CD4-positive, alpha-beta memory T cell (primary cell): ENCODE measurements at regions not wholly inside any gene's neighbourhood (a gene's known extent, or its start where the extent isn't known, plus 50 kb on each side); places are given as distances from the start of the nearest gene placed in this dataset.

Experiments used
- CTCF ChIA-PET: fragments of 350-600 bp; sonication (Branson Sonifier 250); formaldehyde crosslinking; loops from one replicate; lab custom pipeline; 2021; ENCODE audit warnings: inconsistent platforms; ENCODE audit not compliant: partially characterized antibody; lab: Charles Lee
- POLR2A ChIA-PET: fragments of 350-600 bp; sonication (Branson Sonifier 250); formaldehyde crosslinking; loops from one replicate; lab custom pipeline; 2021; ENCODE audit not compliant: partially characterized antibody; lab: Charles Lee
- DNase-seq, 5 donors: peaks; one replicate each; pipeline versions ENCODE4 v3.0.0 to v3.0.0-alpha.2; 2020 to 2022; ENCODE audit warnings: mixed read lengths in 1 of 5
- H3K27ac ChIP-seq: one replicate; pipeline ENCODE4 v1.7.0; 2013; ENCODE audit warnings: low read depth, low read length
- H3K27me3 ChIP-seq: 2 replicates; pipeline ENCODE4 v1.7.0; 2013; ENCODE audit warnings: mild to moderate bottlenecking, low read length, moderate library complexity; ENCODE audit not compliant: insufficient read depth
- H3K36me3 ChIP-seq: 2 replicates; pipeline ENCODE4 v1.7.0; 2013; ENCODE audit warnings: mild to moderate bottlenecking, low read length, moderate library complexity; ENCODE audit not compliant: insufficient read depth
- H3K4me1 ChIP-seq: 2 replicates; pipeline ENCODE4 v1.7.0; 2013; ENCODE audit warnings: mild to moderate bottlenecking, low read length, moderate library complexity; ENCODE audit not compliant: insufficient read depth
- H3K4me3 ChIP-seq, 2 donors: one replicate each; pipeline ENCODE4 v1.7.0; 2013; ENCODE audit warnings: low read length in 2 of 2, mild to moderate bottlenecking in 1 of 2
- H3K9me3 ChIP-seq, 2 donors: one replicate each; pipeline ENCODE4 v1.7.0; 2013; ENCODE audit warnings: low read length in 2 of 2, control low read depth in 1 of 2; ENCODE audit not compliant: control insufficient read depth in 1 of 2
- H3K27ac Mint-ChIP-seq, 7 donors: one replicate each; pipeline ENCODE4 v1.8.0; 2020 to 2021; ENCODE audit warnings: mixed read lengths in 7 of 7, mild to moderate bottlenecking in 6 of 7, inconsistent platforms in 3 of 7, moderate library complexity in 3 of 7
- H3K27me3 Mint-ChIP-seq, 2 donors: one replicate each; pipeline ENCODE4 v1.8.0; 2020 to 2021; ENCODE audit warnings: mixed read lengths in 2 of 2
- H3K36me3 Mint-ChIP-seq, 2 donors: one replicate each; pipeline ENCODE4 v1.8.0; 2020 to 2021; ENCODE audit warnings: mixed read lengths in 2 of 2, inconsistent platforms in 1 of 2, mild to moderate bottlenecking in 1 of 2
- H3K4me1 Mint-ChIP-seq, 4 donors: one replicate each; pipeline ENCODE4 v1.8.0; 2020 to 2021; ENCODE audit warnings: mixed read lengths in 4 of 4, mild to moderate bottlenecking in 1 of 4
- H3K4me3 Mint-ChIP-seq, 8 donors: one replicate each; pipeline ENCODE4 v1.8.0; 2020 to 2021; ENCODE audit warnings: mixed read lengths in 8 of 8, mild to moderate bottlenecking in 7 of 8, moderate library complexity in 6 of 8, inconsistent platforms in 3 of 8
- H3K9me3 Mint-ChIP-seq, 8 donors: one replicate each; pipeline ENCODE4 v1.8.0; 2020 to 2021; ENCODE audit warnings: mixed read lengths in 8 of 8, mild to moderate bottlenecking in 5 of 8, inconsistent platforms in 3 of 8, moderate library complexity in 1 of 8
- intact Hi-C: fragments of 100-400 bp; cut with micrococcal nuclease; formaldehyde crosslinking; loops from one replicate; pipeline ENCODE4 v1.15.1; 2023

GRCh38 chr7:25521236-25521635 lies 292.9 kb upstream of the NPVF start:
- Histone ChIP-seq H3K27me3 (no peaks in the 10 kb centered on the region), H3K36me3 (no peaks in the 10 kb centered on the region), H3K4me1 (no peaks in the 10 kb centered on the region), H3K27ac (no peak overlapping the region), H3K4me3 (no peak overlapping the region), H3K9me3 (no peaks in the 10 kb centered on the region)
- ChIA-PET POLR2A (no interaction called here), CTCF (no interaction called here)
- Mint-ChIP-seq H3K4me1 (peaks cover 0 to 13% (median 5%) of the 10 kb centered on the region in 4 donors), H3K27me3 (peaks cover 8 to 15% of the 10 kb centered on the region in 2 donors), H3K27ac (no peak overlapping the region), H3K9me3 (peaks cover 0 to 3% (median 0%) of the 10 kb centered on the region in 8 donors), H3K4me3 (no peak overlapping the region), H3K36me3 (no peaks in the 10 kb centered on the region)
- intact Hi-C loops, result no loop called here
- DNase-seq, result no peak

GRCh38 chr7:25522727-25523126 lies 294.4 kb upstream of the NPVF start:
- Mint-ChIP-seq H3K36me3 (no peaks in the 10 kb centered on the region), H3K9me3 (peaks cover 0 to 3% (median 0%) of the 10 kb centered on the region in 8 donors), H3K4me3 (no peak overlapping the region), H3K27me3 (peaks cover 8 to 12% of the 10 kb centered on the region in 2 donors), H3K4me1 (peaks cover 0 to 13% (median 5%) of the 10 kb centered on the region in 4 donors), H3K27ac (no peak overlapping the region)
- H3K9me3 ChIP-seq, result no peaks in the 10 kb centered on the region
- no peaks in the 10 kb centered on the region for H3K27me3 ChIP-seq
- intact Hi-C loops, result no loop called here
- POLR2A ChIA-PET, result no interaction called here
- H3K36me3 ChIP-seq, result no peaks in the 10 kb centered on the region
- H3K4me1 ChIP-seq, result no peaks in the 10 kb centered on the region
- H3K27ac ChIP-seq, result no peak overlapping the region
- DNase-seq, result no peak
- CTCF ChIA-PET, result no interaction called here
- H3K4me3 ChIP-seq, result no peak overlapping the region

GRCh38 chr7:25527665-25528170 lies 299.4 kb upstream of the NPVF start:
- Histone ChIP-seq H3K27ac (no peak overlapping the region), H3K36me3 (no peaks in the 10 kb centered on the region), H3K4me1 (no peaks in the 10 kb centered on the region), H3K9me3 (no peaks in the 10 kb centered on the region), H3K4me3 (no peak overlapping the region), H3K27me3 (no peaks in the 10 kb centered on the region)
- intact Hi-C loops, result no loop called here
- Mint-ChIP-seq H3K4me1 (no peaks in the 10 kb centered on the region), H3K27me3 (peaks cover 9 to 10% of the 10 kb centered on the region in 2 donors), H3K36me3 (no peaks in the 10 kb centered on the region), H3K4me3 (no peak overlapping the region), H3K27ac (no peak overlapping the region), H3K9me3 (no peaks in the 10 kb centered on the region)
- CTCF ChIA-PET, result no interaction called here
- no peak for DNase-seq
- POLR2A ChIA-PET, result no interaction called here

- ChIA-PET CTCF (no interaction called here), POLR2A (no interaction called here)
- Histone ChIP-seq H3K4me1 (no peaks in the 10 kb centered on the region), H3K9me3 (no peaks in the 10 kb centered on the region), H3K27me3 (no peaks in the 10 kb centered on the region), H3K4me3 (no peak overlapping the region), H3K27ac (no peak overlapping the region), H3K36me3 (no peaks in the 10 kb centered on the region)
- Mint-ChIP-seq H3K9me3 (no peaks in the 10 kb centered on the region), H3K27ac (no peak overlapping the region), H3K36me3 (no peaks in the 10 kb centered on the region), H3K4me3 (no peak overlapping the region), H3K27me3 (peaks cover 8 to 11% of the 10 kb centered on the region in 2 donors), H3K4me1 (no peaks in the 10 kb centered on the region)
- no peak for DNase-seq
- intact Hi-C loops, result no loop called here
These were observed 301.0 kb upstream of the NPVF start for GRCh38 chr7:25529320-25529719.

- H3K36me3 Mint-ChIP-seq, result no peaks in the 10 kb centered on the region
- POLR2A ChIA-PET, result no interaction called here
- no peak overlapping the region for H3K27ac Mint-ChIP-seq
- H3K27ac ChIP-seq, result no peak overlapping the region
- no peak overlapping the region for H3K4me3 Mint-ChIP-seq
- intact Hi-C loops, result no loop called here
- H3K4me1 Mint-ChIP-seq, result no peaks in the 10 kb centered on the region
- H3K36me3 ChIP-seq, result no peaks in the 10 kb centered on the region
- no peaks in the 10 kb centered on the region for H3K27me3 ChIP-seq
- no peak for DNase-seq
- H3K9me3 ChIP-seq, result no peaks in the 10 kb centered on the region
- H3K27me3 Mint-ChIP-seq, result peaks cover 6 to 7% of the 10 kb centered on the region in 2 donors
- no peaks in the 10 kb centered on the region for H3K4me1 ChIP-seq
- H3K4me3 ChIP-seq, result no peak overlapping the region
- CTCF ChIA-PET, result no interaction called here
- H3K9me3 Mint-ChIP-seq, result no peaks in the 10 kb centered on the region
These were observed 308.6 kb upstream of the NPVF start for GRCh38 chr7:25536851-25537250.

- no peak for DNase-seq
- Mint-ChIP-seq H3K27me3 (peaks cover 6 to 7% of the 10 kb centered on the region in 2 donors), H3K4me3 (no peak overlapping the region), H3K27ac (no peak overlapping the region), H3K9me3 (no peaks in the 10 kb centered on the region), H3K36me3 (no peaks in the 10 kb centered on the region), H3K4me1 (no peaks in the 10 kb centered on the region)
- H3K36me3 ChIP-seq, result no peaks in the 10 kb centered on the region
- H3K9me3 ChIP-seq, result no peaks in the 10 kb centered on the region
- ChIA-PET POLR2A (no interaction called here), CTCF (no interaction called here)
- no peak overlapping the region for H3K27ac ChIP-seq
- no peaks in the 10 kb centered on the region for H3K4me1 ChIP-seq
- intact Hi-C loops, result no loop called here
- no peak overlapping the region for H3K4me3 ChIP-seq
- H3K27me3 ChIP-seq, result no peaks in the 10 kb centered on the region
These were observed 309.5 kb upstream of the NPVF start for GRCh38 chr7:25537662-25538375.

- DNase-seq, result no peak
- Mint-ChIP-seq H3K27ac (no peak overlapping the region), H3K9me3 (peaks cover 0 to 2% (median 0%) of the 10 kb centered on the region in 8 donors), H3K36me3 (no peaks in the 10 kb centered on the region), H3K27me3 (peaks cover 10 to 16% of the 10 kb centered on the region in 2 donors), H3K4me1 (no peaks in the 10 kb centered on the region), H3K4me3 (no peak overlapping the region)
- ChIA-PET CTCF (interaction anchor here (0.7 to 1.4 kb wide), 3 partner anchors 25 to 281 kb away, joined by 3 to 5 read pairs (median 3); no protein-coding TSS in a partner anchor), POLR2A (no interaction called here)
- Histone ChIP-seq H3K36me3 (no peaks in the 10 kb centered on the region), H3K27me3 (peaks cover 3% of the 10 kb centered on the region), H3K27ac (no peak overlapping the region), H3K4me1 (no peaks in the 10 kb centered on the region), H3K9me3 (no peaks in the 10 kb centered on the region), H3K4me3 (no peak overlapping the region)
- intact Hi-C loops, result no loop called here
These were observed 313.0 kb upstream of the NPVF start for GRCh38 chr7:25541094-25541821.
